HG03520 (cell line): ENCODE measurements at regions not wholly inside any gene's neighbourhood (a gene's known extent, or its start where the extent isn't known, plus 50 kb on each side); places are given as distances from the start of the nearest gene placed in this dataset.

ENCODE experiments used
- ATAC-seq: cut with Tn5 transposase; IDR thresholded peaks from one replicate; pipeline ENCODE4 v1.9.1; 2021; ENCODE audit warnings: mild to moderate bottlenecking, moderate library complexity; ENCODE audit not compliant: unreplicated experiment

DNA sequence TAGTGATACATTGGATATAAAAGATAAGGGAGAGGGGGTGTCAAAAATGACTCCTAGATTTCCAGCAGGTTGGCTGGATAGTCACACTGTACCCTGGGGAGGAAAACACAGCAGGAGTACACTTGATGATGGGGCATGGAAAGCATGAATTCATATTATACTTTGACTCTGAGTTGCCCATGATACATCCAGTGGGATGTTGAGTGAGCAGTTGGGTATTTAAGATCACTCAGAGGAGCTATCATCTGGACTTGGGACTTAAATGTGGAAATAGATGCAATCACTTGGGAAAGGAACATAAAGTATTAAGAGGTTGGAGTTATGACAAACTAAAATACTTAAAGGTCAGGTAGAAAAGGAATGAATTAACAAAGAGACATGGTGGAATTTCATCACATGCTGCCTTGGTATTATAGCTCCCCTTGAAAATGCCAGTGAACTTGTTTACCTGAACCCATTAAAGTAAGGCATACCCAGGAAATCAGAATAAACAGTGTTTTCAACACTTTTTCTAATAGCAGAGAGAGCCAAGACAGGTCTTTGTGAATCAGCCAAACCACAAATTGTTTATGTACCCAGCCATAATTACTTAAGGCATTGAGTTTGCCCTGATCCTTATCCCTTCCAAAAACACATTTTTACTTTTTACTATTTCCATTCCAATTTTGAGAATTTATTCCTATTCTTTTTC lies 49.9 kb upstream of the ABI3BP start:
- no peak for ATAC-seq
